ENCODE measurements at regions not wholly inside any gene's neighbourhood (a gene's known extent, or its start where the extent isn't known, plus 50 kb on each side); places are given as distances from the start of the nearest gene placed in this dataset.

DNA sequence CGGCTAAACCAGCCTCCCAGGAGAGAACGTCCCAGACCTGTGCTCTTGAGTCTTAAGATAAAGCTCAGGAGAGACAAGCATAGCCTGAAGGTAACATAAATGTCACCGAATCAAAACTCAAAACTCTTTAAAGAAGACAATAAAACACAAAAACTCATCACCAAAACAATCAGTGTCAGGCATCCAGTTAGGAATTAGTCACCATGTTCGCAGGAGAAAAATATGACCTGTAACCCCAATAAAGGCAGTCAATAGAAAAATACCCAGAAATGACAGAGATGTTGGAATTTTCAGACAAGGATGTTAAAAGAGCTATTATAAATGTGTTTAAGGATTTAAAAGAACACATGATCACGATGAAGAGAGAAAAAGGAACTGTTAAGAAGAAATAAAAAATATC is 352.4 kb downstream of the BRD1 start:
- no peaks in the 10 kb centered on the region for H3K9me3 ChIP-seq (ENCODE audit: low read length)
- H3K4me3 ChIP-seq (ENCODE audit: low read length) = no peak overlapping the region
- H3K4me1 ChIP-seq (ENCODE audit: insufficient read depth, low read length) = no peaks in the 10 kb centered on the region
- no peak overlapping the region for H2AFZ ChIP-seq (ENCODE audit: low read depth, low read length)
- H3K27me3 ChIP-seq (ENCODE audit: insufficient read depth, low read length) = no peaks in the 10 kb centered on the region
- H3K36me3 ChIP-seq (ENCODE audit: insufficient read depth, low read length) = no peaks in the 10 kb centered on the region

- Histone ChIP-seq H3K9me3 (ENCODE audit: low read length) (no peaks in the 10 kb centered on the region), H3K4me1 (ENCODE audit: insufficient read depth, low read length) (no peaks in the 10 kb centered on the region), H3K36me3 (ENCODE audit: insufficient read depth, low read length) (no peaks in the 10 kb centered on the region), H3K4me3 (ENCODE audit: low read length) (no peak overlapping the region), H3K27me3 (ENCODE audit: insufficient read depth, low read length) (no peaks in the 10 kb centered on the region), H2AFZ (ENCODE audit: low read depth, low read length) (no peak overlapping the region)
Observed at GRCh38 chr22:49473286-49473685, 354.4 kb downstream of the BRD1 start.

GRCh38 chr22:49470741-49471503 is 356.8 kb downstream of the BRD1 start:
- Histone ChIP-seq H3K27me3 (ENCODE audit: insufficient read depth, low read length) (no peaks in the 10 kb centered on the region), H3K4me3 (ENCODE audit: low read length) (no peak overlapping the region), H3K9me3 (ENCODE audit: low read length) (no peaks in the 10 kb centered on the region), H2AFZ (ENCODE audit: low read depth, low read length) (no peak overlapping the region), H3K36me3 (ENCODE audit: insufficient read depth, low read length) (no peaks in the 10 kb centered on the region), H3K4me1 (ENCODE audit: insufficient read depth, low read length) (no peaks in the 10 kb centered on the region)

- H3K27me3 ChIP-seq (ENCODE audit: insufficient read depth, low read length) = no peaks in the 10 kb centered on the region
Observed at GRCh38 chr22:49469896-49470740, 357.6 kb downstream of the BRD1 start.

DNA sequence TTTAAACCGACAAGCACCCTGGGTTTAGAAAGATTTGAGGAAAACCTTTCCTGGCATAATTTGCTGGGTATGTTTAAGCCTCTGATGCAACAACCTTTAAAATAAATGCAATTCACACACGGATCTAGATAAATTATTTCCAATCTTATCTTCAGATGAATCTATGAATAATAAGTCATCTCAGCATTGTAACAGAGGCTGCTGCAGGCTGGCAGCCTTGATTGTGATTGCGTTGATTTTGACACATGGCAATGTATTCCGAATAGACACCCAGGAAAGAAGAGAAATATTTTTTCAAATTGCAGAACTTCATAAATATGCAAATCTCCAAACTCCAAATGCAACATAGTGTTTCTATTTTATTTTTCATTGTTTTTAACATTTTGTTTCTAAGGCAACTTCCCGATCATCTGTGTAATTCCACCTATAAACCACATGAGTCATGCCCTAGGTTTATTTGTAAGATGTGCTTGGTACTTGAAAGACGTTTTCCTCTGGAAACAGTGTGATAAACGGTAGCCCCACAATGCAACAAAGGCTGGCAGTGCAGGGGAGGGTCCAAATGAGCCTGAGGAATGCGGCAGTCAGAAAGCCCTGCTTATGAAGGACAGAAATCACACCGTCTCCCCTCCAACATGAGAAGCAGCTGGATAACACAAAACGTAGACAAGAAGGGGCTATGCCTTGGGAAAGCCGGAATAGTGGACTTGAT is 359.0 kb downstream of the BRD1 start:
- no peaks in the 10 kb centered on the region for H3K27me3 ChIP-seq (ENCODE audit: insufficient read depth, low read length)
- no peak overlapping the region for H2AFZ ChIP-seq (ENCODE audit: low read depth, low read length)
- H3K4me3 ChIP-seq (ENCODE audit: low read length) = no peak overlapping the region
- H3K9me3 ChIP-seq (ENCODE audit: low read length) = no peaks in the 10 kb centered on the region
- no peaks in the 10 kb centered on the region for H3K36me3 ChIP-seq (ENCODE audit: insufficient read depth, low read length)
- H3K4me1 ChIP-seq (ENCODE audit: insufficient read depth, low read length) = no peaks in the 10 kb centered on the region

More at GRCh38 chr22:49469896-49470740, 357.6 kb downstream of the BRD1 start:
- no peak overlapping the region for H3K4me3 ChIP-seq (ENCODE audit: low read length)
- H3K9me3 ChIP-seq (ENCODE audit: low read length) = no peaks in the 10 kb centered on the region
- H2AFZ ChIP-seq (ENCODE audit: low read depth, low read length) = no peak overlapping the region
- H3K36me3 ChIP-seq (ENCODE audit: insufficient read depth, low read length) = no peaks in the 10 kb centered on the region
- no peaks in the 10 kb centered on the region for H3K4me1 ChIP-seq (ENCODE audit: insufficient read depth, low read length)

GRCh38 chr22:49466878-49467595 is 360.6 kb downstream of the BRD1 start:
- no peaks in the 10 kb centered on the region for H3K9me3 ChIP-seq (ENCODE audit: low read length)
- no peaks in the 10 kb centered on the region for H3K4me1 ChIP-seq (ENCODE audit: insufficient read depth, low read length)
- no peak overlapping the region for H3K4me3 ChIP-seq (ENCODE audit: low read length)
- H3K36me3 ChIP-seq (ENCODE audit: insufficient read depth, low read length) = no peaks in the 10 kb centered on the region
- H2AFZ ChIP-seq (ENCODE audit: low read depth, low read length) = no peak overlapping the region
- no peaks in the 10 kb centered on the region for H3K27me3 ChIP-seq (ENCODE audit: insufficient read depth, low read length)

- Histone ChIP-seq H3K27me3 (ENCODE audit: insufficient read depth, low read length) (no peaks in the 10 kb centered on the region), H3K4me1 (ENCODE audit: insufficient read depth, low read length) (no peaks in the 10 kb centered on the region), H3K36me3 (ENCODE audit: insufficient read depth, low read length) (no peaks in the 10 kb centered on the region), H3K9me3 (ENCODE audit: low read length) (no peaks in the 10 kb centered on the region), H2AFZ (ENCODE audit: low read depth, low read length) (no peak overlapping the region), H3K4me3 (ENCODE audit: low read length) (no peak overlapping the region)
Observed at GRCh38 chr22:49464037-49464436, 363.6 kb downstream of the BRD1 start.

GRCh38 chr22:49462795-49463194 is 364.9 kb downstream of the BRD1 start:
- Histone ChIP-seq H3K4me3 (ENCODE audit: low read length) (no peak overlapping the region), H3K27me3 (ENCODE audit: insufficient read depth, low read length) (no peaks in the 10 kb centered on the region), H2AFZ (ENCODE audit: low read depth, low read length) (no peak overlapping the region), H3K36me3 (ENCODE audit: insufficient read depth, low read length) (no peaks in the 10 kb centered on the region), H3K4me1 (ENCODE audit: insufficient read depth, low read length) (no peaks in the 10 kb centered on the region), H3K9me3 (ENCODE audit: low read length) (no peaks in the 10 kb centered on the region)

- Histone ChIP-seq H3K9me3 (ENCODE audit: low read length) (no peaks in the 10 kb centered on the region), H2AFZ (ENCODE audit: low read depth, low read length) (no peak overlapping the region), H3K4me3 (ENCODE audit: low read length) (no peak overlapping the region), H3K27me3 (ENCODE audit: insufficient read depth, low read length) (no peaks in the 10 kb centered on the region), H3K4me1 (ENCODE audit: insufficient read depth, low read length) (no peaks in the 10 kb centered on the region), H3K36me3 (ENCODE audit: insufficient read depth, low read length) (no peaks in the 10 kb centered on the region)
Observed at GRCh38 chr22:49462291-49462690, 365.4 kb downstream of the BRD1 start.

DNA sequence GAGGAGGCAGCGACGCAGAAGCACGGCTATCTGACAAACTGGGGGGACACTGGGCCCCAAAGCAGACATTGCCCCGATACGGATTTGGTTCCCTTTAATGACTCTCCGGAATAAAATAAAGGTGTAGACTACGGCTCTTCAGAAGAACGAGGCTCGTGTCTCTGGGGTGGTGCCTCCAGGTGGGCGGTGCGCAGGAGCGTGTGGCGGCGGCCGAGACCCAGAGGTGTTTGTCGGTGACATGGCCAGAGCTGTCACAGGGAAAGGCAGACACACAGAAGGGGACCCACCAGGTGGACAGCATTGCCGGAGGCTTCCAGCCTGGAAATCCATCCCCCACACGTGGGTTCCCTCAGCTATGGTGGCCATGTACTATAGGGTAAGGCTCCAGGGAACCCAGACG is 366.0 kb downstream of the BRD1 start:
- Histone ChIP-seq H3K4me1 (ENCODE audit: insufficient read depth, low read length) (no peaks in the 10 kb centered on the region), H3K27me3 (ENCODE audit: insufficient read depth, low read length) (no peaks in the 10 kb centered on the region), H2AFZ (ENCODE audit: low read depth, low read length) (no peak overlapping the region), H3K9me3 (ENCODE audit: low read length) (no peaks in the 10 kb centered on the region), H3K4me3 (ENCODE audit: low read length) (no peak overlapping the region), H3K36me3 (ENCODE audit: insufficient read depth, low read length) (no peaks in the 10 kb centered on the region)

- Histone ChIP-seq H3K9me3 (ENCODE audit: low read length) (no peaks in the 10 kb centered on the region), H3K36me3 (ENCODE audit: insufficient read depth, low read length) (no peaks in the 10 kb centered on the region), H3K27me3 (ENCODE audit: insufficient read depth, low read length) (no peaks in the 10 kb centered on the region), H3K4me3 (ENCODE audit: low read length) (no peak overlapping the region), H2AFZ (ENCODE audit: low read depth, low read length) (no peak overlapping the region), H3K4me1 (ENCODE audit: insufficient read depth, low read length) (no peaks in the 10 kb centered on the region)
Observed at GRCh38 chr22:49460592-49461281, 366.9 kb downstream of the BRD1 start.

DNA sequence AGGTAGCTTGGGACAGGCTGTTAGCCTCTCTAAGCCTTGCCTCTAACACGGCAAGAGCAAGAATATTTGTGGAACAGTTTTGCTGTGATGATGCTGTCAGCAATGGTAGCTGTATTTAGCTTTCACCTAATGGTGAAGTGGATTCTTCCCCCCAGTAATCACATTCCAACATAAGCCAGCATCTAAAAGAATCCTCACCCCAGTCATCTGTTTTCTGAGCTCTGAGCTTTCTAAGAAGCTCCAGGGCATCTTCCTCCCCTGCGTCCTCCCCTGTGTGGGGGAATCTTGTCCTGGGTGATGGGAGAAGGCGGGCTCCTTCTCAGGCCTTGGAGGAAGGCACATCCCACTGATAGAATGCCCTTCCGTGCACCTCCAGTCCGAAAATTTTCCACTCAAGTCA is 367.6 kb downstream of the BRD1 start:
- Histone ChIP-seq H2AFZ (ENCODE audit: low read depth, low read length) (no peak overlapping the region), H3K36me3 (ENCODE audit: insufficient read depth, low read length) (no peaks in the 10 kb centered on the region), H3K4me3 (ENCODE audit: low read length) (no peak overlapping the region), H3K4me1 (ENCODE audit: insufficient read depth, low read length) (no peaks in the 10 kb centered on the region), H3K27me3 (ENCODE audit: insufficient read depth, low read length) (no peaks in the 10 kb centered on the region), H3K9me3 (ENCODE audit: low read length) (no peaks in the 10 kb centered on the region)

All from neuron (in vitro differentiated cells).